ENCODE measurements at regions not wholly inside any gene's neighbourhood (a gene's known extent, or its start where the extent isn't known, plus 50 kb on each side); places are given as distances from the start of the nearest gene placed in this dataset.

DNA sequence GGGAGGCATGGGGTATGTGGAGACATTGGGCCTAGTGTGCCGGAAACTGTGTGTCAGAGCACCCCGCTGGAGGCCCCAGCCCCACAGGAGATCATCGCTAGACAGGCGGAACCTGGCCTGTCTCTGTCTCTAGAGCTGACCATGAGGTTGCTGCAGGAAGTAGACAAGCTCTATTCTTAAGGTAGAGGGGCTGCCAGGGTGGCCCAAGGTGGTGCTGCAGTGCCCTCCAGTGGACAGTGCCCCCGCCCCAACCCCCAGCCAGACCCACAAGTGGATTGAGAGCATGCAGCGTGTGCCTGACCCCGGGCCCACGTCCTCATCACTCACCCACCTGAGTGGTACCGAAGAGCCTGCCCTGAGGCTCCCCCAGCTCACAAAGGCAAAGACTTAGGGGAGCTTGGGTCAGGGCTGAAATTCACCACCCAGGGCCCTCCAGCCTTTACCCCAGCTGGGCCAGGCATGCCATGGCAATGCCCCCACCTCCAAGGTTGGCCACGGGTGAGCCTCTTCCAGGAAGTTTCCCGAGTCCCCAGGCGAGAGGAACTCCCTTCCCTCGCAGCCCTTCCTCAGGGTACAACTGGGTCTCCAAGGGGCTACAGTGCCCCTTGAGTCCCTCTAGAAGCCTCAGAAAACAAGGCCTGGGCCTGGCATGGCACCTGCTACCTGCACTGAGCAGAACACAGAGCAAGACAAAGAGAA, 155.0 kb downstream of the TTC32 start:
- no peaks in the 10 kb centered on the region for H3K79me2 ChIP-seq (ENCODE audit: insufficient read depth, low read length)
- H3K9me2 ChIP-seq (ENCODE audit: low read depth, low read length), result no peaks in the 10 kb centered on the region
- no peaks in the 10 kb centered on the region for H3F3A ChIP-seq (ENCODE audit: insufficient read depth, low read length)
- no peaks in the 10 kb centered on the region for H3K36me3 ChIP-seq (ENCODE audit: insufficient read depth, low read length)
- no peak overlapping the region for H3K4me2 ChIP-seq (ENCODE audit: low read length)
- H3K9me3 ChIP-seq (ENCODE audit: low read length), result no peaks in the 10 kb centered on the region
- H3K27ac ChIP-seq (ENCODE audit: low read depth, low read length, poor library complexity, severe bottlenecking), result no peak overlapping the region
- no peak for TF ChIP-seq EZH2 (IDR thresholded peaks at IDR 0.05; ENCODE audit: borderline replicate concordance, low read length)
- TF ChIP-seq, protein P1, sequence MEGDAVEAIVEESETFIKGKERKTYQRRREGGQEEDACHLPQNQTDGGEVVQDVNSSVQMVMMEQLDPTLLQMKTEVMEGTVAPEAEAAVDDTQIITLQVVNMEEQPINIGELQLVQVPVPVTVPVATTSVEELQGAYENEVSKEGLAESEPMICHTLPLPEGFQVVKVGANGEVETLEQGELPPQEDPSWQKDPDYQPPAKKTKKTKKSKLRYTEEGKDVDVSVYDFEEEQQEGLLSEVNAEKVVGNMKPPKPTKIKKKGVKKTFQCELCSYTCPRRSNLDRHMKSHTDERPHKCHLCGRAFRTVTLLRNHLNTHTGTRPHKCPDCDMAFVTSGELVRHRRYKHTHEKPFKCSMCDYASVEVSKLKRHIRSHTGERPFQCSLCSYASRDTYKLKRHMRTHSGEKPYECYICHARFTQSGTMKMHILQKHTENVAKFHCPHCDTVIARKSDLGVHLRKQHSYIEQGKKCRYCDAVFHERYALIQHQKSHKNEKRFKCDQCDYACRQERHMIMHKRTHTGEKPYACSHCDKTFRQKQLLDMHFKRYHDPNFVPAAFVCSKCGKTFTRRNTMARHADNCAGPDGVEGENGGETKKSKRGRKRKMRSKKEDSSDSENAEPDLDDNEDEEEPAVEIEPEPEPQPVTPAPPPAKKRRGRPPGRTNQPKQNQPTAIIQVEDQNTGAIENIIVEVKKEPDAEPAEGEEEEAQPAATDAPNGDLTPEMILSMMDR (IDR thresholded peaks at IDR 0.05; ENCODE audit: low read length), result peak; percentile 44; the same call in 1 of the 2 replicates
- H2AFZ ChIP-seq (ENCODE audit: low read length), result no peak overlapping the region
- no peak overlapping the region for H3K4me3 ChIP-seq (ENCODE audit: low read depth, low read length, poor library complexity, severe bottlenecking)
- no peaks in the 10 kb centered on the region for H4K20me1 ChIP-seq (ENCODE audit: insufficient read depth, low read length)
- H3K9ac ChIP-seq (ENCODE audit: low read length), result no peak overlapping the region
- H3K4me1 ChIP-seq (ENCODE audit: insufficient read depth, low read length, severe bottlenecking), result no peaks in the 10 kb centered on the region
- H3K27me3 ChIP-seq (ENCODE audit: insufficient read depth, low read length), result 0 out of 2 replicates have a peak, but pooled peaks cover 6% of the 10 kb centered on the region

DNA sequence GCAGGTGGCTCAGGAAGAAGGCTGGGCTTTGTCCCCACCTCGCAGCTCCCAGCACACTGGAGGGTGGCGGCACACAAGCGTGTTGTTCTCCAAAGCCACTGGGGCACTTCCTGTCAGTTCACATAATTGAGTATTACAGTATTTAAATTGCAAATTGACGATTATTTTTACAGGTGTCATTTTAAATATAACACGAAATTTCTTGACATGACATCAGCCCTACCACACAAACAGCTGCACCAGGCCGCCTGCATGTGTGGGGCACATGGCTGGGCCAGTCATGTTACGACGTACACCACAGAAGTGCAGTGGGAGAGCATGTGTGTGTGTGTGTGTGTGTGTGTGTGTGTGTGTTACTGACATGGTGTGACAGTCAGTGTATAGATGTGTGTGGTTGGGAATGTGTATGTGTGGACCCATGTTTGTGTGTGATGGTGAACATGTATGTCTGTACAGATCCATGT, 155.6 kb downstream of the TTC32 start:
- H3F3A ChIP-seq (ENCODE audit: insufficient read depth, low read length), result no peaks in the 10 kb centered on the region
- TF ChIP-seq, protein P1 (IDR thresholded peaks at IDR 0.05; ENCODE audit: low read length), result no peak
- TF ChIP-seq EZH2 (IDR thresholded peaks at IDR 0.05; ENCODE audit: borderline replicate concordance, low read length), result no peak
- no peaks in the 10 kb centered on the region for H3K9me3 ChIP-seq (ENCODE audit: low read length)
- no peak overlapping the region for H3K27ac ChIP-seq (ENCODE audit: low read depth, low read length, poor library complexity, severe bottlenecking)
- H3K79me2 ChIP-seq (ENCODE audit: insufficient read depth, low read length), result no peaks in the 10 kb centered on the region
- no peaks in the 10 kb centered on the region for H3K4me1 ChIP-seq (ENCODE audit: insufficient read depth, low read length, severe bottlenecking)
- no peaks in the 10 kb centered on the region for H4K20me1 ChIP-seq (ENCODE audit: insufficient read depth, low read length)
- H3K36me3 ChIP-seq (ENCODE audit: insufficient read depth, low read length), result no peaks in the 10 kb centered on the region
- no peak overlapping the region for H3K4me2 ChIP-seq (ENCODE audit: low read length)
- H3K4me3 ChIP-seq (ENCODE audit: low read depth, low read length, poor library complexity, severe bottlenecking), result no peak overlapping the region
- H2AFZ ChIP-seq (ENCODE audit: low read length), result no peak overlapping the region
- H3K9ac ChIP-seq (ENCODE audit: low read length), result no peak overlapping the region
- H3K9me2 ChIP-seq (ENCODE audit: low read depth, low read length), result no peaks in the 10 kb centered on the region
- H3K27me3 ChIP-seq (ENCODE audit: insufficient read depth, low read length), result 0 out of 2 replicates have a peak, but pooled peaks cover 6% of the 10 kb centered on the region

DNA sequence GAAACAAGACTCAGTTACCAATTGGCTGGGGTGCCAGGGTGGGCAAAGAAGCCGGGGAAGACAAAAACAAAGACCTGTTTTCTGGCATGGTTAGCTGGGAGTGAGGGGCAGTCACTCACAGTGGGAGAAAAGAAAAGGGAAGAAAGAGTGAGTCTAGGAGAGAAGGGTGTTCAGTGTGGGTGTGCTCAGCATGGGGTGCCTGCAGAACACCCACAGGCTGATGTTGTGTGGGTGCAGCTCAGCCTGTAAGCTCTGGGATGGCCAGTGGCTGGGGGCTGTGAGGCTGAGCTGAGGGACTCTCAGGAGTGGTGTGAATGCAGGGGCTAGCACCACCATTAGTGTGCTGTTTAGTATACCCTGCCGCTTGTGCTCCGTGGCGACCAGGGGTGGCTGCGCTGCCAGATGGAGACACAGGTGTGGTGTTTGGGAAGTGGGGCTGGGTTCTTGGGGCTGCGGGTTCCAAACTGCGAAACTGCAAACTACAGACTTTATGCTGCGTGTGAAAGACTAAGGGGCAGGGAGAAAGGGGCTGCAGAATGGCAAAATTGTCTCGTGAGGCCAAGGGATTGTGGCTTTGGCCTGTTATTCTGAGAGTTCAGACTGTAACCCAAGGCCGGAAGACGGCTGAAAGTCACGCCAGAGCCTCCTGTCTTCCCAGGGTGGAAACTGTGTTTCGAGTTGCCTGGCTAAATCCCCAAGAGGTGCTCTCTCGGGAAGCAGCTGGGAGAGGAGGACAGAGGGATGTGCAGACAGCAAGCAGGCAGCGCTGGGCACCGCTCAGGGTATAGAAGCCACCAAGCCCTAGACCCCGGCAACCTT, 156.3 kb downstream of the TTC32 start:
- H3K9me2 ChIP-seq (ENCODE audit: low read depth, low read length), result no peaks in the 10 kb centered on the region
- no peak overlapping the region for H3K4me3 ChIP-seq (ENCODE audit: low read depth, low read length, poor library complexity, severe bottlenecking)
- TF ChIP-seq, protein P1 (IDR thresholded peaks at IDR 0.05; ENCODE audit: low read length), result no peak
- TF ChIP-seq EZH2 (IDR thresholded peaks at IDR 0.05; ENCODE audit: borderline replicate concordance, low read length), result no peak
- H3K4me2 ChIP-seq (ENCODE audit: low read length), result no peak overlapping the region
- H3K4me1 ChIP-seq (ENCODE audit: insufficient read depth, low read length, severe bottlenecking), result no peaks in the 10 kb centered on the region
- H3K79me2 ChIP-seq (ENCODE audit: insufficient read depth, low read length), result no peaks in the 10 kb centered on the region
- H3K27ac ChIP-seq (ENCODE audit: low read depth, low read length, poor library complexity, severe bottlenecking), result no peak overlapping the region
- H2AFZ ChIP-seq (ENCODE audit: low read length), result no peak overlapping the region
- H3K9ac ChIP-seq (ENCODE audit: low read length), result no peak overlapping the region
- no peaks in the 10 kb centered on the region for H3F3A ChIP-seq (ENCODE audit: insufficient read depth, low read length)
- H4K20me1 ChIP-seq (ENCODE audit: insufficient read depth, low read length), result no peaks in the 10 kb centered on the region
- H3K9me3 ChIP-seq (ENCODE audit: low read length), result no peaks in the 10 kb centered on the region
- H3K27me3 ChIP-seq (ENCODE audit: insufficient read depth, low read length), result 0 out of 2 replicates have a peak, but pooled peaks cover 6% of the 10 kb centered on the region
- H3K36me3 ChIP-seq (ENCODE audit: insufficient read depth, low read length), result no peaks in the 10 kb centered on the region

Data from OCI-LY1 (cell line).